A549 (cell line): ENCODE measurements at regions not wholly inside any gene's neighbourhood (a gene's known extent, or its start where the extent isn't known, plus 50 kb on each side); places are given as distances from the start of the nearest gene placed in this dataset.

ENCODE experiments used
- BCL3 ChIP-seq: fragments of >200 bp; sonication (Bioruptor Twin); formaldehyde crosslinking; IDR thresholded peaks from 3 replicates; pipeline ENCODE4 v1.6.1; 2016
- CHD2 ChIP-seq: fragments of 150-350 bp; IDR thresholded peaks from 2 replicates; pipeline ENCODE4 v1.6.1; 2014; ENCODE audit warnings: low read length; ENCODE audit not compliant: partially characterized antibody
- CTCF ChIP-seq: fragments of >200 bp; sonication (Bioruptor Twin); formaldehyde crosslinking; IDR thresholded peaks from 3 replicates; pipeline ENCODE4 v1.5.1; 2016
- E2F6 ChIP-seq: IDR thresholded peaks from 2 replicates; pipeline ENCODE4 v1.6.1; 2012; ENCODE audit warnings: low read depth, borderline replicate concordance
- ESRRA ChIP-seq: fragments of 150-350 bp; IDR thresholded peaks from 2 replicates; pipeline ENCODE4 v1.6.1; 2014; ENCODE audit warnings: mild to moderate bottlenecking, low read length, borderline replicate concordance
- HMGXB4 ChIP-seq: fragments of 250-450 bp; sonication (Bioruptor Pico); IDR thresholded peaks from 2 replicates; pipeline ENCODE4 v1.5.0; 2021; ENCODE audit warnings: mild to moderate bottlenecking, moderate library complexity, borderline replicate concordance
- MAZ ChIP-seq: fragments of 150-350 bp; IDR thresholded peaks from 2 replicates; pipeline ENCODE4 v1.6.1; 2014; ENCODE audit warnings: antibody characterized with exemption, low read depth, low read length, borderline replicate concordance
- TF ChIP-seq, protein P1 (sequence below): fragments of 200-600 bp; sonication (generic); IDR thresholded peaks from 2 replicates; pipeline ENCODE4 v1.6.1; 2016; ENCODE audit warnings: antibody characterized with exemption, mild to moderate bottlenecking, moderate library complexity
- TF ChIP-seq, protein P2 (sequence below): IDR thresholded peaks from 2 replicates; pipeline ENCODE4 v1.6.1; 2012

GRCh38 chr18:41845563-41845962 is 109.5 kb upstream of the PIK3C3 start:
- TF ChIP-seq CTCF (no peak), E2F6 (no peak), CHD2 (no peak), MAZ (no peak), BCL3 (no peak), HMGXB4 (CRISPR knock-in tag) (no peak), ESRRA (no peak)
- TF ChIP-seq, protein P1, sequence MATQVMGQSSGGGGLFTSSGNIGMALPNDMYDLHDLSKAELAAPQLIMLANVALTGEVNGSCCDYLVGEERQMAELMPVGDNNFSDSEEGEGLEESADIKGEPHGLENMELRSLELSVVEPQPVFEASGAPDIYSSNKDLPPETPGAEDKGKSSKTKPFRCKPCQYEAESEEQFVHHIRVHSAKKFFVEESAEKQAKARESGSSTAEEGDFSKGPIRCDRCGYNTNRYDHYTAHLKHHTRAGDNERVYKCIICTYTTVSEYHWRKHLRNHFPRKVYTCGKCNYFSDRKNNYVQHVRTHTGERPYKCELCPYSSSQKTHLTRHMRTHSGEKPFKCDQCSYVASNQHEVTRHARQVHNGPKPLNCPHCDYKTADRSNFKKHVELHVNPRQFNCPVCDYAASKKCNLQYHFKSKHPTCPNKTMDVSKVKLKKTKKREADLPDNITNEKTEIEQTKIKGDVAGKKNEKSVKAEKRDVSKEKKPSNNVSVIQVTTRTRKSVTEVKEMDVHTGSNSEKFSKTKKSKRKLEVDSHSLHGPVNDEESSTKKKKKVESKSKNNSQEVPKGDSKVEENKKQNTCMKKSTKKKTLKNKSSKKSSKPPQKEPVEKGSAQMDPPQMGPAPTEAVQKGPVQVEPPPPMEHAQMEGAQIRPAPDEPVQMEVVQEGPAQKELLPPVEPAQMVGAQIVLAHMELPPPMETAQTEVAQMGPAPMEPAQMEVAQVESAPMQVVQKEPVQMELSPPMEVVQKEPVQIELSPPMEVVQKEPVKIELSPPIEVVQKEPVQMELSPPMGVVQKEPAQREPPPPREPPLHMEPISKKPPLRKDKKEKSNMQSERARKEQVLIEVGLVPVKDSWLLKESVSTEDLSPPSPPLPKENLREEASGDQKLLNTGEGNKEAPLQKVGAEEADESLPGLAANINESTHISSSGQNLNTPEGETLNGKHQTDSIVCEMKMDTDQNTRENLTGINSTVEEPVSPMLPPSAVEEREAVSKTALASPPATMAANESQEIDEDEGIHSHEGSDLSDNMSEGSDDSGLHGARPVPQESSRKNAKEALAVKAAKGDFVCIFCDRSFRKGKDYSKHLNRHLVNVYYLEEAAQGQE, result no peak
- TF ChIP-seq, protein P2, sequence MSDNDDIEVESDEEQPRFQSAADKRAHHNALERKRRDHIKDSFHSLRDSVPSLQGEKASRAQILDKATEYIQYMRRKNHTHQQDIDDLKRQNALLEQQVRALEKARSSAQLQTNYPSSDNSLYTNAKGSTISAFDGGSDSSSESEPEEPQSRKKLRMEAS, result no peak
